MM.1S (cell line): ENCODE measurements at regions not wholly inside any gene's neighbourhood (a gene's known extent, or its start where the extent isn't known, plus 50 kb on each side); places are given as distances from the start of the nearest gene placed in this dataset.

Experiments
- DNase-seq: peaks from one replicate; pipeline ENCODE4 v3.0.0-alpha.2; 2015
- H2AFZ ChIP-seq: fragments of 300-600 bp; sonication (generic); 2 replicates; pipeline ENCODE4 v1.6.0; 2016; ENCODE audit warnings: antibody characterized with exemption, low read length
- H3F3A ChIP-seq: fragments of 300-600 bp; sonication (generic); 2 replicates; pipeline ENCODE4 v1.6.1; 2016; ENCODE audit warnings: mild to moderate bottlenecking, antibody characterized with exemption, low read length, moderate library complexity, mixed read lengths; ENCODE audit not compliant: insufficient read depth
- H3K27ac ChIP-seq: fragments of 300-600 bp; sonication (generic); 2 replicates; pipeline ENCODE4 v1.5.1; 2016; ENCODE audit warnings: mild to moderate bottlenecking, low read length
- H3K27me3 ChIP-seq: fragments of 300-600 bp; sonication (generic); replicated peaks from 2 replicates; pipeline ENCODE4 v1.6.0; 2016; ENCODE audit warnings: low read length; ENCODE audit not compliant: insufficient read depth
- H3K36me3 ChIP-seq: fragments of 300-600 bp; sonication (generic); replicated peaks from 2 replicates; pipeline ENCODE4 v1.6.1; 2016; ENCODE audit warnings: mild to moderate bottlenecking, low read length, mixed read lengths; ENCODE audit not compliant: insufficient read depth
- H3K4me1 ChIP-seq: fragments of 300-600 bp; sonication (generic); 2 replicates; pipeline ENCODE4 v1.6.1; 2016; ENCODE audit warnings: low read length, mixed read lengths
- H3K4me2 ChIP-seq: fragments of 300-600 bp; sonication (generic); 2 replicates; pipeline ENCODE4 v1.6.0; 2016; ENCODE audit warnings: low read depth, low read length
- H3K4me3 ChIP-seq: fragments of 300-600 bp; sonication (generic); 2 replicates; pipeline ENCODE4 v1.5.1; 2016; ENCODE audit warnings: low read length, mixed read lengths
- H3K79me2 ChIP-seq: fragments of 300-600 bp; sonication (generic); 2 replicates; pipeline ENCODE4 v1.6.1; 2016; ENCODE audit warnings: mixed run types, low read length, mixed read lengths
- H3K9ac ChIP-seq: fragments of 300-600 bp; sonication (generic); 2 replicates; pipeline ENCODE4 v1.6.1; 2016; ENCODE audit warnings: low read length, mixed read lengths
- H3K9me2 ChIP-seq: fragments of 300-600 bp; sonication (generic); replicated peaks from 2 replicates; pipeline ENCODE4 v1.6.1; 2016; ENCODE audit warnings: mild to moderate bottlenecking, low read length, mixed read lengths; ENCODE audit not compliant: insufficient read depth
- H3K9me3 ChIP-seq: fragments of 300-600 bp; sonication (generic); replicated peaks from 2 replicates; pipeline ENCODE4 v1.6.1; 2016; ENCODE audit warnings: mild to moderate bottlenecking, low read length, mixed read lengths; ENCODE audit not compliant: insufficient read depth
- H4K20me1 ChIP-seq: fragments of 300-600 bp; sonication (generic); 2 replicates; pipeline ENCODE4 v1.6.1; 2016; ENCODE audit warnings: mild to moderate bottlenecking, low read length, moderate library complexity, mixed read lengths; ENCODE audit not compliant: insufficient read depth
- CTCF ChIP-seq: fragments of 300-600 bp; sonication (generic); IDR thresholded peaks from 2 replicates; pipeline ENCODE4 v1.5.1; 2016; ENCODE audit warnings: antibody characterized with exemption, low read length, mixed read lengths
- EZH2 ChIP-seq: fragments of 300-600 bp; sonication (generic); optimal IDR thresholded peaks from 2 replicates; pipeline ENCODE3; 2017; ENCODE audit warnings: low read depth, mild to moderate bottlenecking, antibody characterized with exemption, low read length, mixed read lengths
- EZH2phosphoT487 ChIP-seq: fragments of 300-600 bp; sonication (generic); IDR thresholded peaks from 2 replicates; pipeline ENCODE4 v1.6.1; 2018; ENCODE audit warnings: antibody characterized with exemption, low read length

- Histone ChIP-seq H2AFZ (no peak overlapping the region), H3K4me1 (no peaks in the 10 kb centered on the region), H3K9me3 (no peaks in the 10 kb centered on the region), H3K4me2 (no peak overlapping the region), H3K9me2 (no peaks in the 10 kb centered on the region), H4K20me1 (no peaks in the 10 kb centered on the region), H3K9ac (no peak overlapping the region), H3F3A (no peaks in the 10 kb centered on the region), H3K27me3 (no peaks in the 10 kb centered on the region), H3K36me3 (no peaks in the 10 kb centered on the region), H3K4me3 (no peak overlapping the region), H3K27ac (no peak overlapping the region), H3K79me2 (no peaks in the 10 kb centered on the region)
- DNase-seq, result no peak
- TF ChIP-seq EZH2 (no peak), CTCF (no peak), EZH2phosphoT487 (no peak)
These were observed 712.6 kb upstream of the TBX3 start for GRCh38 chr12:115396567-115396966.

GRCh38 chr12:115394496-115395220, 710.7 kb upstream of the TBX3 start:
- H3K4me2 ChIP-seq, result no peak overlapping the region
- no peaks in the 10 kb centered on the region for H3K27me3 ChIP-seq
- H3K36me3 ChIP-seq, result no peaks in the 10 kb centered on the region
- H2AFZ ChIP-seq, result no peak overlapping the region
- no peak for DNase-seq
- H3K9me2 ChIP-seq, result no peaks in the 10 kb centered on the region
- TF ChIP-seq EZH2phosphoT487 (no peak), CTCF (no peak), EZH2 (no peak)
- H3F3A ChIP-seq, result no peaks in the 10 kb centered on the region
- H3K4me1 ChIP-seq, result no peaks in the 10 kb centered on the region
- H3K9me3 ChIP-seq, result no peaks in the 10 kb centered on the region
- no peaks in the 10 kb centered on the region for H4K20me1 ChIP-seq
- H3K79me2 ChIP-seq, result no peaks in the 10 kb centered on the region
- no peak overlapping the region for H3K4me3 ChIP-seq
- H3K9ac ChIP-seq, result no peak overlapping the region
- no peak overlapping the region for H3K27ac ChIP-seq

- Histone ChIP-seq H3K9ac (no peak overlapping the region), H4K20me1 (no peaks in the 10 kb centered on the region), H3K36me3 (no peaks in the 10 kb centered on the region), H3K79me2 (no peaks in the 10 kb centered on the region), H3F3A (no peaks in the 10 kb centered on the region), H3K27ac (no peak overlapping the region), H3K4me3 (no peak overlapping the region), H3K27me3 (no peaks in the 10 kb centered on the region), H3K4me1 (no peaks in the 10 kb centered on the region), H3K4me2 (no peak overlapping the region), H3K9me2 (no peaks in the 10 kb centered on the region), H3K9me3 (no peaks in the 10 kb centered on the region), H2AFZ (no peak overlapping the region)
- TF ChIP-seq CTCF, result no peak
- no peak for TF ChIP-seq EZH2
- TF ChIP-seq EZH2phosphoT487, result no peak
- no peak for DNase-seq
These were observed 704.2 kb upstream of the TBX3 start for GRCh38 chr12:115388139-115388538.
